HepG2 (cell line): ENCODE measurements at regions not wholly inside any gene's neighbourhood (a gene's known extent, or its start where the extent isn't known, plus 50 kb on each side); places are given as distances from the start of the nearest gene placed in this dataset.
"Not testable (repeated sequence)": the region's sequence is repeated elsewhere in the genome, so short reads cannot be mapped to it uniquely, and the experiment has no call there.

Experiments
- ATAC-seq: fragments of 200-7000 bp; cut with Tn5 transposase; 3 replicates; pipeline ENCODE4 v1.9.1; 2020; ENCODE audit warnings: mild to moderate bottlenecking, moderate library complexity
- BruUV-seq: library from RNA; stranded (reverse); fragments of 400-500 nt; replicated peaks from 2 replicates; lab custom pipeline; 2021; lab: Mats Ljungman, UMichigan
- CTCF ChIA-PET: fragments of 300-600 bp; formaldehyde crosslinking; extraction: SDS; loops from one replicate; lab custom pipeline; 2021; ENCODE audit warnings: low total read pairs, inconsistent platforms, low intra/inter-chr PET ratio; lab: Yijun Ruan, JAX
- POLR2A ChIA-PET: fragments of 350-600 bp; sonication (Branson Sonifier 250); formaldehyde crosslinking; loops from one replicate; lab custom pipeline; 2020; ENCODE audit warnings: antibody characterized with exemption, inconsistent platforms; lab: Yijun Ruan, JAX
- DNase-seq: peaks from one replicate; pipeline ENCODE4 v3.0.0-alpha.2; 2015; ENCODE audit warnings: low spot score
- FAIRE-seq: peaks from 3 replicates; lab custom pipeline; 2011; peaks lifted over from hg19 to GRCh38; lab: Jason Lieb, UNC
- H2AFZ ChIP-seq: one replicate; pipeline ENCODE4 v1.6.1; 2011; ENCODE audit warnings: low read length, inconsistent platforms
- H3K27ac ChIP-seq: fragments of 300-600 bp; 3 replicates; pipeline ENCODE4 v1.8.0; 2011; ENCODE audit warnings: mixed run types, mild to moderate bottlenecking, mixed read lengths, low read length, inconsistent platforms; ENCODE audit not compliant: insufficient read depth; ENCODE audit errors: extremely low read length
- H3K27me3 ChIP-seq, 2 experiments: fragments of 200-600 bp in 1 of 2; 2 replicates in 1 of 2; 3 replicates in 1 of 2; pipeline versions ENCODE4 v1.6.0 to v1.8.0; 2011; ENCODE audit warnings: low read length in 2 of 2, mild to moderate bottlenecking in 2 of 2, moderate library complexity in 2 of 2, inconsistent platforms in 1 of 2; ENCODE audit not compliant: insufficient read depth in 2 of 2, control insufficient read depth in 1 of 2
- H3K36me3 ChIP-seq, 2 experiments: fragments of 200-600 bp in 1 of 2; replicated peaks in 1 of 2; 2 replicates in 1 of 2; 3 replicates in 1 of 2; pipeline versions ENCODE4 v1.5.1 to v1.8.0; 2011; ENCODE audit warnings: low read length in 2 of 2, inconsistent platforms in 1 of 2; ENCODE audit not compliant: insufficient read depth in 2 of 2, control insufficient read depth in 1 of 2
- H3K4me1 ChIP-seq: 2 replicates; pipeline ENCODE4 v1.5.1; 2012; ENCODE audit warnings: low read length, inconsistent platforms; ENCODE audit not compliant: insufficient read depth
- H3K4me2 ChIP-seq: 2 replicates; pipeline ENCODE4 v1.6.0; 2011; ENCODE audit warnings: low read depth, low read length, inconsistent platforms
- H3K4me3 ChIP-seq, 3 experiments: fragments of 200-600 bp in 1 of 3; sonication (generic), shearing (Covaris generic) in 1 of 3; replicated peaks in 1 of 3; 2 replicates each; pipeline ENCODE4 v1.5.1; 2011 to 2016; ENCODE audit warnings: low read length in 3 of 3, inconsistent platforms in 2 of 3, low read depth in 2 of 3, mild to moderate bottlenecking in 2 of 3, control low read depth in 1 of 3, mixed read lengths in 1 of 3; ENCODE audit not compliant: insufficient read depth in 1 of 3
- H3K79me2 ChIP-seq: one replicate; pipeline ENCODE4 v1.6.1; 2011; ENCODE audit warnings: low read length, inconsistent platforms; ENCODE audit not compliant: insufficient read depth
- H3K9ac ChIP-seq: 2 replicates; pipeline ENCODE4 v1.6.0; 2011; ENCODE audit warnings: mild to moderate bottlenecking, low read depth, low read length, inconsistent platforms; ENCODE audit not compliant: insufficient read depth
- H3K9me3 ChIP-seq: 2 replicates; pipeline ENCODE4 v1.5.1; 2012; ENCODE audit warnings: mild to moderate bottlenecking, low read length
- H4K20me1 ChIP-seq: 2 replicates; pipeline ENCODE4 v1.6.0; 2011; ENCODE audit warnings: inconsistent platforms, mild to moderate bottlenecking, low read length, moderate library complexity; ENCODE audit not compliant: insufficient read depth
- MAFF ChIP-seq: IDR thresholded peaks from 2 replicates; pipeline ENCODE4 v1.6.1; 2011; ENCODE audit warnings: low read depth, low read length, improper control_type of control experiment
- MAFK ChIP-seq, 2 experiments: IDR thresholded peaks in 1 of 2; conservative IDR thresholded peaks in 1 of 2; 2 replicates each; pipeline ENCODE4 v1.6.1; 2011; ENCODE audit warnings: improper control_type of control experiment in 2 of 2, low read length in 2 of 2
- WGBS: methylation state at CpG from one replicate; pipeline ENCODE4 v1.1.6; 2017; ENCODE audit warnings: low lambda C conversion rate; 5-methylcytosine and 5-hydroxymethylcytosine counted together
- in situ Hi-C: cut with HindIII; loops from 2 replicates; pipeline ENCODE4 v1.10.0; 2017; ENCODE audit warnings: low pct_unique_long_range_greater_than_20kb; ENCODE audit not compliant: extremely low pct_ligation_motif_present
- intact Hi-C: fragments of 100-400 bp; cut with micrococcal nuclease; formaldehyde crosslinking; loops from one replicate; pipeline ENCODE4 v1.10.0; 2022; ENCODE audit not compliant: unreplicated experiment

DNA sequence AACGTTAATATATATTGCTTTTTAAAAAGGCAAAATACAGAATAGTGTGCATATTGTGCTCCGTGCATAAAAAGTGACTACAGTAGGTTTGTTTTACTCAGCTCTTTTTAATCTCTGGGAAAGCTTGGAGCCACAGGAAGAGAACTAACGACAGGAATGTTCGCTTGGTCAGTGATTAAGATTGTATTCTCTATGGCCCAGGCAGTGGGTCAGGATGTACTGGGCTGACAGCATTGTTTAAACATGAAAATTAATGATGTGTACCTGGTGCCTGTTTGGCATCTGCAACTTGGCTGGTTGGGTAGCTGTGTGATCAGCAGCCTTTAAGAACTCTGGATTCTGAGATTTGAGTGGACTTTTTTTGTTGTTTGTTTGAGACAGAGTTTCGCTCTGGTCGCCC is 85.3 kb downstream of the SPATA31A6 start:
- H3K27ac ChIP-seq, BruUV-seq, H3K27me3 ChIP-seq, DNase-seq, FAIRE-seq, POLR2A ChIA-PET, H3K4me2 ChIP-seq, H3K9me3 ChIP-seq, H4K20me1 ChIP-seq, H3K36me3 ChIP-seq, in situ Hi-C loops, H3K9ac ChIP-seq, ATAC-seq, CTCF ChIA-PET, intact Hi-C loops, H3K4me1 ChIP-seq, H3K79me2 ChIP-seq, H3K4me3 ChIP-seq, H2AFZ ChIP-seq: not testable (repeated sequence)
- 16% methylated on average over 6 of the region's 6 CpGs for WGBS

DNA sequence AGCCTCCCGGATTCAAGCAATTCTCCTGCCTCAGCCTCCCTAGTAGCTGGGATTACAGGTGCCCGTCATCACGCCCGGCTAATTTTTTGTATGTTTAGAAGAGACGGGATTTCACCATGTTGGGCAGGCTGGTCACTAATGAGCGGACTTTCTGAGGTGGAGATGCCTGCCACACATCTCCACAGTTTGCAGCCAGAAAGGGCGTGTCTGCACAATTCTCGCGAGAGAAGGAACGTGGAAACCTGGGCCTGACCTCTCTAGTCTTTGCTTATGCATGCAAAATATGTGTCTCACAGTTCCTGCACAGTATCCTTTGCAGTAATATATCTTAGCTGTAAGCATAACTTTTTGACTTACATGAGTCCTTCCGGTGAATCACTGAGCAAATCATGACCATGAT is 85.7 kb downstream of the SPATA31A6 start:
- H3K9ac ChIP-seq, FAIRE-seq, BruUV-seq, DNase-seq, H2AFZ ChIP-seq, CTCF ChIA-PET, H3K9me3 ChIP-seq, H4K20me1 ChIP-seq, intact Hi-C loops, H3K27ac ChIP-seq, POLR2A ChIA-PET, H3K4me2 ChIP-seq, H3K36me3 ChIP-seq, H3K4me1 ChIP-seq, H3K4me3 ChIP-seq, H3K27me3 ChIP-seq, H3K79me2 ChIP-seq, ATAC-seq, in situ Hi-C loops: not testable (repeated sequence)
- 38% methylated on average over 10 of the region's 11 CpGs for WGBS

DNA sequence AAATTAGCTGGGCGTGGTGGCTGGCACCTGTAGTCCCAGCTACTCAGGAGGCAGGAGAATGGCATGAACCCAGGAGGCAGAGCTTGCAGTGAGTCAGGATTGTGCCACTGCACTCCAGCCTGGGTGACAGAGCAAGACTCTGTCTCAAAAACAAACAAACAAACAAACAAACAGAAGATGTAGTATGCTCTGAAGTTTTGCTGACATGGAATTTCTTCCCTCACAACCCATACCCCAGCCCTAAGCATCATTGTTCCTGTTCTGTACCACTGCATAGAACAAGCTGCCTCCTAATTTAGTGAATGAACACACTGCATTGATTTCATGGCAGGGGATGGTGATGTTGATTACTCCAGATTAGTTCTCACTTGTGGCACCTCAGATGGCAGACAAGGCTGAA is 89.7 kb downstream of the SPATA31A6 start:
- WGBS: 0% methylated on average over 1 of the region's 1 CpG
- H3K4me2 ChIP-seq, H3K9ac ChIP-seq, FAIRE-seq, CTCF ChIA-PET, BruUV-seq, H3K79me2 ChIP-seq, H3K4me3 ChIP-seq, H3K9me3 ChIP-seq, H3K27me3 ChIP-seq, H3K27ac ChIP-seq, in situ Hi-C loops, H4K20me1 ChIP-seq, H2AFZ ChIP-seq, H3K36me3 ChIP-seq, H3K4me1 ChIP-seq, ATAC-seq, DNase-seq, intact Hi-C loops, POLR2A ChIA-PET: not testable (repeated sequence)
- peak; percentile 29 to 69; a peak in 2 of 4 replicates for TF ChIP-seq MAFK (conservative IDR thresholded peaks at IDR 0.05 in 1 of 2, IDR thresholded peaks at IDR 0.05 in 1 of 2; ENCODE audit: low read length in 2 of 2)
- peak; percentile 51 for TF ChIP-seq MAFF
